ENCODE measurements at regions not wholly inside any gene's neighbourhood (a gene's known extent, or its start where the extent isn't known, plus 50 kb on each side); places are given as distances from the start of the nearest gene placed in this dataset.

DNA sequence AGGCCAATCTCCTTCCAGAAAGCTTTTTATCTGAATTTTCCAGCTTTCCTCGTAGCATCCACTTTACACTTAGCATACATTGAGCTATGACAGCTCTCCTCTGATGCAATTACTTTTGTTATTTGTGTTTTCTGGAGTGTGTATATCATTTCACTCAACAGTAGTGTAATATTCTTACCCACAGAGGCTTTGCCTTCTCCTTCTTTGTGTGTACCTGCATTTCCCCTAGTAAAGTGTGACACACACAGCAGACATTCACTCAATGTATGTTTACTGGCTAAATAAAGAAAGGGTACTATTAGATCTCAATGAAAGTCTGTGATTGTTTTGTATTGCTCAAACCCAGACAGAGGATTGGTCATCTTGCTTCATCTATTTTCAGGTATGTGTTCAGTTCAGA lies 193.7 kb upstream of the MEX3C start (continued):
- TF ChIP-seq, protein P1, sequence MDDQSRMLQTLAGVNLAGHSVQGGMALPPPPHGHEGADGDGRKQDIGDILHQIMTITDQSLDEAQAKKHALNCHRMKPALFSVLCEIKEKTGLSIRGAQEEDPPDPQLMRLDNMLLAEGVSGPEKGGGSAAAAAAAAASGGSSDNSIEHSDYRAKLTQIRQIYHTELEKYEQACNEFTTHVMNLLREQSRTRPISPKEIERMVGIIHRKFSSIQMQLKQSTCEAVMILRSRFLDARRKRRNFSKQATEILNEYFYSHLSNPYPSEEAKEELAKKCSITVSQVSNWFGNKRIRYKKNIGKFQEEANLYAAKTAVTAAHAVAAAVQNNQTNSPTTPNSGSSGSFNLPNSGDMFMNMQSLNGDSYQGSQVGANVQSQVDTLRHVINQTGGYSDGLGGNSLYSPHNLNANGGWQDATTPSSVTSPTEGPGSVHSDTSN (IDR thresholded peaks at IDR 0.05), result no peak
- TF ChIP-seq SMC3 (IDR thresholded peaks at IDR 0.05; ENCODE audit: low read depth, low read length), result no peak
- no peak for TF ChIP-seq MEF2A (IDR thresholded peaks at IDR 0.05; ENCODE audit: borderline replicate concordance, low read depth)
- TF ChIP-seq, protein P2, sequence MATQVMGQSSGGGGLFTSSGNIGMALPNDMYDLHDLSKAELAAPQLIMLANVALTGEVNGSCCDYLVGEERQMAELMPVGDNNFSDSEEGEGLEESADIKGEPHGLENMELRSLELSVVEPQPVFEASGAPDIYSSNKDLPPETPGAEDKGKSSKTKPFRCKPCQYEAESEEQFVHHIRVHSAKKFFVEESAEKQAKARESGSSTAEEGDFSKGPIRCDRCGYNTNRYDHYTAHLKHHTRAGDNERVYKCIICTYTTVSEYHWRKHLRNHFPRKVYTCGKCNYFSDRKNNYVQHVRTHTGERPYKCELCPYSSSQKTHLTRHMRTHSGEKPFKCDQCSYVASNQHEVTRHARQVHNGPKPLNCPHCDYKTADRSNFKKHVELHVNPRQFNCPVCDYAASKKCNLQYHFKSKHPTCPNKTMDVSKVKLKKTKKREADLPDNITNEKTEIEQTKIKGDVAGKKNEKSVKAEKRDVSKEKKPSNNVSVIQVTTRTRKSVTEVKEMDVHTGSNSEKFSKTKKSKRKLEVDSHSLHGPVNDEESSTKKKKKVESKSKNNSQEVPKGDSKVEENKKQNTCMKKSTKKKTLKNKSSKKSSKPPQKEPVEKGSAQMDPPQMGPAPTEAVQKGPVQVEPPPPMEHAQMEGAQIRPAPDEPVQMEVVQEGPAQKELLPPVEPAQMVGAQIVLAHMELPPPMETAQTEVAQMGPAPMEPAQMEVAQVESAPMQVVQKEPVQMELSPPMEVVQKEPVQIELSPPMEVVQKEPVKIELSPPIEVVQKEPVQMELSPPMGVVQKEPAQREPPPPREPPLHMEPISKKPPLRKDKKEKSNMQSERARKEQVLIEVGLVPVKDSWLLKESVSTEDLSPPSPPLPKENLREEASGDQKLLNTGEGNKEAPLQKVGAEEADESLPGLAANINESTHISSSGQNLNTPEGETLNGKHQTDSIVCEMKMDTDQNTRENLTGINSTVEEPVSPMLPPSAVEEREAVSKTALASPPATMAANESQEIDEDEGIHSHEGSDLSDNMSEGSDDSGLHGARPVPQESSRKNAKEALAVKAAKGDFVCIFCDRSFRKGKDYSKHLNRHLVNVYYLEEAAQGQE (IDR thresholded peaks at IDR 0.05; ENCODE audit: low read depth, low read length), result no peak

DNA sequence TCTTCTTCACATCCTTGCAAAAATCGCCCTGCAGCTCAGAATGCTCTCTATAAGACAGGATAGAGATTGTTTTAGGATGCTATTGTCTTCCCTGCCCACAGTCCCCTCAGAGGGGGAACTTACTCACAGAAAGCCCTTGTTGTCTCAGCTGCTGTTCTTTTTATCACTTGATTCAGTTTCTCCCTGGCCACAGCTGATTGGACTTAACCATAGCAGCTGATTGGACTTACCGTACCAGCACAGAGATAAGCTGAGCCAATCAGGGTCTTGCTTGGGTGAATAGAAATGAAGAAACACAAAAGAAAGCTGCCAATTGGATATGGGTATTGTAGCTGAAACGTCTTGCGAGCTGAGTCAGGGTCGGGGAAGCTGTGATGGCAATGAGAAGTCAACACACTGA lies 194.2 kb upstream of the MEX3C start:
- no peak for TF ChIP-seq GABPA (IDR thresholded peaks at IDR 0.05; ENCODE audit: low read depth)
- TF ChIP-seq RFX5 (IDR thresholded peaks at IDR 0.05; ENCODE audit: low read length), result peak; percentile 78; the same call in 1 of the 2 replicates
- TF ChIP-seq NRF1 (IDR thresholded peaks at IDR 0.05; ENCODE audit: low read depth, low read length), result no peak
- TF ChIP-seq, protein P3, sequence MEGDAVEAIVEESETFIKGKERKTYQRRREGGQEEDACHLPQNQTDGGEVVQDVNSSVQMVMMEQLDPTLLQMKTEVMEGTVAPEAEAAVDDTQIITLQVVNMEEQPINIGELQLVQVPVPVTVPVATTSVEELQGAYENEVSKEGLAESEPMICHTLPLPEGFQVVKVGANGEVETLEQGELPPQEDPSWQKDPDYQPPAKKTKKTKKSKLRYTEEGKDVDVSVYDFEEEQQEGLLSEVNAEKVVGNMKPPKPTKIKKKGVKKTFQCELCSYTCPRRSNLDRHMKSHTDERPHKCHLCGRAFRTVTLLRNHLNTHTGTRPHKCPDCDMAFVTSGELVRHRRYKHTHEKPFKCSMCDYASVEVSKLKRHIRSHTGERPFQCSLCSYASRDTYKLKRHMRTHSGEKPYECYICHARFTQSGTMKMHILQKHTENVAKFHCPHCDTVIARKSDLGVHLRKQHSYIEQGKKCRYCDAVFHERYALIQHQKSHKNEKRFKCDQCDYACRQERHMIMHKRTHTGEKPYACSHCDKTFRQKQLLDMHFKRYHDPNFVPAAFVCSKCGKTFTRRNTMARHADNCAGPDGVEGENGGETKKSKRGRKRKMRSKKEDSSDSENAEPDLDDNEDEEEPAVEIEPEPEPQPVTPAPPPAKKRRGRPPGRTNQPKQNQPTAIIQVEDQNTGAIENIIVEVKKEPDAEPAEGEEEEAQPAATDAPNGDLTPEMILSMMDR (IDR thresholded peaks at IDR 0.05), result no peak
- Histone ChIP-seq H3K4me3 (ENCODE audit: low read depth in 2 of 2, low read length in 1 of 2) (no peak overlapping the region), H3K9me3 (no peaks in the 10 kb centered on the region), H3K9ac (no peak overlapping the region), H3K9me2 (no peaks in the 10 kb centered on the region), H3F3A (replicated peaks; ENCODE audit: insufficient read depth) (no peaks in the 10 kb centered on the region), H3K4me1 (ENCODE audit: control insufficient read depth in 1 of 2, insufficient read depth in 2 of 2, low read depth in 1 of 2, low read length in 1 of 2) (no peaks in the 10 kb centered on the region), H3K36me3 (replicated peaks in 1 of 2; ENCODE audit: control insufficient read depth in 1 of 2, insufficient read depth in 2 of 2, low read length in 1 of 2) (no peaks in the 10 kb centered on the region), H3K27me3 (ENCODE audit: insufficient read depth) (no peaks in the 10 kb centered on the region), H3K4me2 (no peak overlapping the region), H4K20me1 (ENCODE audit: insufficient read depth) (no peaks in the 10 kb centered on the region), H3K27ac (ENCODE audit: low read depth in 2 of 2, low read length in 1 of 2) (no peak overlapping the region), H2AFZ (ENCODE audit: low read depth) (no peak overlapping the region), H3K79me2 (ENCODE audit: insufficient read depth) (no peaks in the 10 kb centered on the region)
- 74% methylated on average over 5 of the region's 5 CpGs for WGBS (ENCODE audit: low lambda C conversion rate)
- ChIA-PET POLR2A (no interaction called here), CTCF (interaction anchor here (1.0 to 1.1 kb wide), 3 partner anchors 15 to 282 kb away, joined by 3 to 5 read pairs (median 4); no protein-coding TSS in a partner anchor)
- no peak for DNase-seq

Data from SK-N-SH (cell line).